HEK293 (cell line): ENCODE measurements at regions not wholly inside any gene's neighbourhood (a gene's known extent, or its start where the extent isn't known, plus 50 kb on each side); places are given as distances from the start of the nearest gene placed in this dataset.

Source experiments
- CTCF ChIA-PET: fragments of 350-600 bp; formaldehyde crosslinking; extraction: SDS; loops from one replicate; lab custom pipeline; 2021; ENCODE audit warnings: antibody characterized with exemption; lab: Yijun Ruan, JAX
- POLR2A ChIA-PET: fragments of 300-600 bp; formaldehyde crosslinking; extraction: SDS; loops from one replicate; lab custom pipeline; 2020; ENCODE audit warnings: antibody characterized with exemption, inconsistent platforms; lab: Yijun Ruan, JAX
- H3K27ac ChIP-seq: fragments of 200-500 bp; sonication (Bioruptor generic); 2 replicates; pipeline ENCODE4 v1.5.1; 2014; ENCODE audit warnings: low read depth, low read length, control low read depth, inconsistent platforms; ENCODE audit errors: extremely low read depth
- H3K36me3 ChIP-seq, 2 experiments: fragments of 200-500 bp in 1 of 2; sonication (Bioruptor generic) in 1 of 2; 1 replicate in 1 of 2; 2 replicates in 1 of 2; pipeline ENCODE4 v1.5.1; 2014 to 2017; ENCODE audit warnings: inconsistent platforms in 2 of 2, low read length in 2 of 2; ENCODE audit not compliant: control insufficient read depth in 2 of 2, insufficient read depth in 1 of 2
- H3K4me1 ChIP-seq: fragments of 200-500 bp; sonication (Bioruptor generic); 2 replicates; pipeline ENCODE4 v1.5.1; 2014; ENCODE audit warnings: mild to moderate bottlenecking, low read length, inconsistent platforms; ENCODE audit not compliant: control insufficient read depth, insufficient read depth
- H3K4me3 ChIP-seq: 2 replicates; pipeline ENCODE4 v1.5.1; 2011; ENCODE audit warnings: low read depth, mild to moderate bottlenecking, control low read depth, low read length, moderate library complexity
- H3K9me3 ChIP-seq: fragments of 200-500 bp; sonication (Bioruptor generic); 2 replicates; pipeline ENCODE4 v1.5.1; 2014; ENCODE audit warnings: low read depth, low read length, inconsistent platforms; ENCODE audit not compliant: control insufficient read depth, insufficient read depth
- KLF16 ChIP-seq: fragments of 450-650 bp; formaldehyde crosslinking; IDR thresholded peaks from 2 replicates; pipeline ENCODE4 v1.5.1; 2017; ENCODE audit warnings: missing biosample characterization, missing genetic modification characterization
- KLF9 ChIP-seq: fragments of 450-650 bp; formaldehyde crosslinking; IDR thresholded peaks from 2 replicates; pipeline ENCODE4 v1.5.1; 2016; ENCODE audit warnings: missing biosample characterization, missing genetic modification characterization, low read depth
- PRDM1 ChIP-seq: fragments of 450-650 bp; formaldehyde crosslinking; IDR thresholded peaks from 2 replicates; pipeline ENCODE4; 2016; ENCODE audit warnings: missing biosample characterization, missing genetic modification characterization
- PRDM6 ChIP-seq: fragments of 450-650 bp; formaldehyde crosslinking; IDR thresholded peaks from 2 replicates; pipeline ENCODE4 v1.5.1; 2017; ENCODE audit warnings: missing biosample characterization, missing genetic modification characterization
- REST ChIP-seq: fragments of 450-650 bp; formaldehyde crosslinking; IDR thresholded peaks from 2 replicates; pipeline ENCODE4 v1.5.1; 2016; ENCODE audit warnings: missing biosample characterization, missing genetic modification characterization
- SALL2 ChIP-seq: fragments of 450-650 bp; formaldehyde crosslinking; IDR thresholded peaks from 2 replicates; pipeline ENCODE4 v1.5.0; 2017; ENCODE audit warnings: missing biosample characterization, mild to moderate bottlenecking, missing genetic modification characterization, borderline replicate concordance
- SP7 ChIP-seq: fragments of 450-650 bp; formaldehyde crosslinking; IDR thresholded peaks from 2 replicates; pipeline ENCODE4 v1.5.1; 2016; ENCODE audit warnings: missing biosample characterization, missing genetic modification characterization
- ZBTB1 ChIP-seq: fragments of 450-650 bp; formaldehyde crosslinking; IDR thresholded peaks from 2 replicates; pipeline ENCODE4 v1.5.1; 2016; ENCODE audit warnings: missing biosample characterization, missing genetic modification characterization
- ZBTB49 ChIP-seq: fragments of 450-650 bp; formaldehyde crosslinking; IDR thresholded peaks from 2 replicates; pipeline ENCODE4 v1.5.1; 2016; ENCODE audit warnings: missing biosample characterization, missing genetic modification characterization, low read depth
- ZNF146 ChIP-seq: fragments of 450-650 bp; formaldehyde crosslinking; IDR thresholded peaks from 2 replicates; pipeline ENCODE4 v1.5.1; 2016; ENCODE audit warnings: missing biosample characterization, missing genetic modification characterization
- ZNF16 ChIP-seq: fragments of 450-650 bp; formaldehyde crosslinking; IDR thresholded peaks from 2 replicates; pipeline ENCODE4 v1.5.1; 2016; ENCODE audit warnings: low read depth, missing biosample characterization, missing genetic modification characterization
- ZNF169 ChIP-seq: fragments of 450-650 bp; formaldehyde crosslinking; IDR thresholded peaks from 2 replicates; pipeline ENCODE4 v1.5.1; 2016; ENCODE audit warnings: missing biosample characterization, missing genetic modification characterization
- ZNF174 ChIP-seq: fragments of 450-650 bp; formaldehyde crosslinking; IDR thresholded peaks from 2 replicates; pipeline ENCODE4 v1.5.0; 2017; ENCODE audit warnings: missing biosample characterization, mild to moderate bottlenecking, missing genetic modification characterization
- ZNF202 ChIP-seq: fragments of 450-650 bp; formaldehyde crosslinking; IDR thresholded peaks from 2 replicates; pipeline ENCODE4 v1.5.1; 2016; ENCODE audit warnings: missing biosample characterization, missing genetic modification characterization, borderline replicate concordance
- ZNF24 ChIP-seq: fragments of 450-650 bp; formaldehyde crosslinking; IDR thresholded peaks from 2 replicates; pipeline ENCODE4 v1.5.1; 2016; ENCODE audit warnings: missing biosample characterization, missing genetic modification characterization
- ZNF280C ChIP-seq: fragments of 450-650 bp; formaldehyde crosslinking; IDR thresholded peaks from 2 replicates; pipeline ENCODE4 v1.5.1; 2016; ENCODE audit warnings: missing biosample characterization, missing genetic modification characterization
- ZNF341 ChIP-seq: fragments of 450-650 bp; formaldehyde crosslinking; IDR thresholded peaks from 2 replicates; pipeline ENCODE4; 2016; ENCODE audit warnings: low read depth, missing biosample characterization, missing genetic modification characterization
- ZNF423 ChIP-seq: fragments of 450-650 bp; formaldehyde crosslinking; IDR thresholded peaks from 2 replicates; pipeline ENCODE4 v1.5.1; 2016; ENCODE audit warnings: missing biosample characterization, missing genetic modification characterization
- ZNF433 ChIP-seq: fragments of 450-650 bp; formaldehyde crosslinking; IDR thresholded peaks from 2 replicates; pipeline ENCODE4 v1.5.1; 2016; ENCODE audit warnings: missing biosample characterization, missing genetic modification characterization, low read depth
- ZNF544 ChIP-seq: fragments of 450-650 bp; formaldehyde crosslinking; IDR thresholded peaks from 2 replicates; pipeline ENCODE4 v1.5.0; 2017; ENCODE audit warnings: missing biosample characterization, missing genetic modification characterization
- ZNF549 ChIP-seq: fragments of 450-650 bp; IDR thresholded peaks from 2 replicates; pipeline ENCODE4 v1.5.1; 2018; ENCODE audit warnings: missing biosample characterization, missing genetic modification characterization, mild to moderate bottlenecking, inconsistent platforms, moderate library complexity
- ZNF664 ChIP-seq: fragments of 450-650 bp; formaldehyde crosslinking; IDR thresholded peaks from 2 replicates; pipeline ENCODE4 v1.5.1; 2016; ENCODE audit warnings: missing biosample characterization, missing genetic modification characterization
- ZNF677 ChIP-seq: fragments of 450-650 bp; IDR thresholded peaks from 2 replicates; pipeline ENCODE4 v1.5.0; 2018; ENCODE audit warnings: missing biosample characterization, mild to moderate bottlenecking, missing genetic modification characterization, moderate library complexity
- ZNF768 ChIP-seq: fragments of 450-650 bp; formaldehyde crosslinking; IDR thresholded peaks from 2 replicates; pipeline ENCODE4 v1.5.1; 2018; ENCODE audit warnings: missing biosample characterization, mild to moderate bottlenecking, missing genetic modification characterization
- ZNF792 ChIP-seq: fragments of 450-650 bp; formaldehyde crosslinking; IDR thresholded peaks from 2 replicates; pipeline ENCODE4 v1.5.1; 2016; ENCODE audit warnings: missing biosample characterization, missing genetic modification characterization
- ZSCAN18 ChIP-seq: fragments of 450-650 bp; formaldehyde crosslinking; IDR thresholded peaks from 2 replicates; pipeline ENCODE4 v1.5.1; 2016; ENCODE audit warnings: missing biosample characterization, missing genetic modification characterization

GRCh38 chr6:145032562-145033145 is 702.7 kb downstream of the EPM2A start:
- Histone ChIP-seq H3K27ac (no peak overlapping the region), H3K4me3 (no peak overlapping the region), H3K4me1 (no peaks in the 10 kb centered on the region), H3K9me3 (no peaks in the 10 kb centered on the region), H3K36me3 (no peaks in the 10 kb centered on the region)
- no peak for TF ChIP-seq ZNF544 (tag by site-specific recombination)
- TF ChIP-seq ZNF677, result no peak
- no peak for TF ChIP-seq ZNF174
- no peak for TF ChIP-seq ZNF423 (tag by site-specific recombination)
- TF ChIP-seq ZNF433 (tag by site-specific recombination), result no peak
- no peak for TF ChIP-seq ZNF549
- TF ChIP-seq ZNF664, result no peak
- TF ChIP-seq KLF16 (tag by site-specific recombination), result no peak
- TF ChIP-seq SP7 (tag by site-specific recombination), result no peak
- TF ChIP-seq PRDM6 (tag by site-specific recombination), result no peak
- no peak for TF ChIP-seq PRDM1 (tag by site-specific recombination)
- TF ChIP-seq ZSCAN18 (tag by site-specific recombination), result no peak
- TF ChIP-seq ZNF24, result no peak
- ChIA-PET POLR2A (no interaction called here), CTCF (interaction anchor here (0.7 to 2.0 kb wide), 4 partner anchors 19 to 447 kb away, joined by 3 to 8 read pairs (median 4); no protein-coding TSS in a partner anchor)

- Histone ChIP-seq H3K9me3 (no peaks in the 10 kb centered on the region), H3K36me3 (no peaks in the 10 kb centered on the region), H3K4me1 (no peaks in the 10 kb centered on the region), H3K27ac (no peak overlapping the region), H3K4me3 (no peak overlapping the region)
- ChIA-PET CTCF (interaction anchor here (0.7 kb wide), 1 partner anchor 1659 kb away, joined by 3 read pairs; no protein-coding TSS in a partner anchor), POLR2A (no interaction called here)
- TF ChIP-seq ZBTB1 (tag by site-specific recombination) (no peak), ZNF202 (tag by site-specific recombination) (no peak), ZNF169 (tag by site-specific recombination) (no peak), REST (no peak), ZNF146 (tag by site-specific recombination) (no peak), SALL2 (tag by site-specific recombination) (no peak), ZNF16 (tag by site-specific recombination) (no peak), ZNF768 (tag by site-specific recombination) (no peak), ZNF280C (tag by site-specific recombination) (no peak), ZNF341 (tag by site-specific recombination) (no peak), KLF9 (tag by site-specific recombination) (no peak), ZNF792 (tag by site-specific recombination) (no peak), ZBTB49 (tag by site-specific recombination) (no peak)
These were observed 700.7 kb downstream of the EPM2A start for GRCh38 chr6:145034664-145035063.
